ENCODE measurements at regions not wholly inside any gene's neighbourhood (a gene's known extent, or its start where the extent isn't known, plus 50 kb on each side); places are given as distances from the start of the nearest gene placed in this dataset.

- no peak for DNase-seq (ENCODE audit: low spot score)
These were observed 659.5 kb downstream of the TSN start for GRCh38 chr2:122414902-122415301.

DNA sequence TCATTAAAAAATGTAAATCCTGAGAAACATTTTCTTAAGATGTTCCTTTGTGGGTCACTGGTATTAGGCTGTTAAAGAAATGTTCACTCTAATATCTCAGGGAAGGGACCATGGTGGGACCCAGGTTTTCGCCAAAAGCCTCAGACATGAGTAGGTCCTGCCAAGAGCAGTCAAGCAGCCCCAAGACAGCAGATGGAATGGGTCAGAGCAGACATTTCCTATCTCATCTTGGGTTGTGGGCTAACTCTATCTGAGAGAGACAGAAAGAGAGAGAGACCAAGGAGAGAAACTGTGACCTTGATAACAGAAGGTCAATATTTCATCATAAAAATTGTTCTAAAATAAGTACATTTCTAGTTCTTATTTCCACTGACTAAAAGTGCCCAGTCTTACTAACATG is 661.7 kb downstream of the TSN start:
- DNase-seq (ENCODE audit: low spot score), result no peak

DNA sequence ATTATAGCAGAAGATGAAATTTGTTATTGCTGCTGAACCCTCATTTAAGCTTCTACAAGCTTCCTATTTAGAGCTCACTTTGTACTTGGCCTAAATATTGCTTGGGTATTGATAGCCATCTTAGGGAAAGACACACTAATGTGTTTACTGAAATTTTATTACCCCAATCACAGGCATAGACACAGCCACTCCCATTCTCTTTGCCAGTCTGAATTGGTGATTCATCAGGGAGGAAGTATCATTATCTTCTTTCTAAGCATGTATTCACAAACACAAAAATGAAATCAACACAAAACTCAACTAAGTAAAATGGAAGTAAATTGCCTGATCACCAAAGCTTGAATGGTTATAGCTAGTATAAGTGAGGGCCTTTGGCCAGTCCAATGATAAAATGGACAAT is 666.3 kb downstream of the TSN start:
- DNase-seq (ENCODE audit: low spot score), result peak; percentile 20

DNA sequence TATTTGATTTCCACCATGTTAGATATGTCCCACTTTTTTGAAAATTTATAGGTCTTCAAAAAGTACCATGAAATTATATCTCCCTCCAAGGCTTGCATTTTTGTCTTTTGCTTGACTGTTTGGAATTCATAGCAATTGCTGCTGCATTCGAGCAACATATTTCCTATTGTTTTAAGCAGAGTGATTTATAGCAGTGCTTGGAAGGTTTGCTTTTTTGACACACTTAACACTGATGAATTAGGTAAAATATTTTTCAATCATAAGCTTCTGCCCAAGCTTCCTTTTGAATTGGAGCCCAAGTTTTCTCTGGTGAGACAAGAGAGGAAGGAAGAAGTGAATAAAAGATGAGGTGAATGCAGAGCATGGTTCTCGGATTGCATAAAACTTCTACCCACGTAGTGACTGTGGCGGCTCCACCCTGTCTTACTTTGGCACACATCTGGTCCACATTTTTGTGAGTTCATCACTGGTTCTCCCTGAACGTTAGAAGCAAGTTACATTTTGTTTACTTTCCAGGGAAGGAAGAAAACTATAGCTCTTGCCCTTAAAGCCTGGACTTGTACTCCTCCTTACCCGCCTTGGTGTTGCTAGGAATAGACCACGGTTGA is 667.0 kb downstream of the TSN start:
- no peak for DNase-seq (ENCODE audit: low spot score)

- DNase-seq (ENCODE audit: low spot score), result no peak
These were observed 668.5 kb downstream of the TSN start for GRCh38 chr2:122423934-122424333.

- no peak for DNase-seq (ENCODE audit: low spot score)
These were observed 677.8 kb downstream of the TSN start for GRCh38 chr2:122433123-122433754.

GRCh38 chr2:122445003-122445402 is 689.6 kb downstream of the TSN start:
- DNase-seq (ENCODE audit: low spot score), result no peak

GRCh38 chr2:122446761-122447160 is 691.3 kb downstream of the TSN start:
- DNase-seq (ENCODE audit: low spot score), result no peak

DNA sequence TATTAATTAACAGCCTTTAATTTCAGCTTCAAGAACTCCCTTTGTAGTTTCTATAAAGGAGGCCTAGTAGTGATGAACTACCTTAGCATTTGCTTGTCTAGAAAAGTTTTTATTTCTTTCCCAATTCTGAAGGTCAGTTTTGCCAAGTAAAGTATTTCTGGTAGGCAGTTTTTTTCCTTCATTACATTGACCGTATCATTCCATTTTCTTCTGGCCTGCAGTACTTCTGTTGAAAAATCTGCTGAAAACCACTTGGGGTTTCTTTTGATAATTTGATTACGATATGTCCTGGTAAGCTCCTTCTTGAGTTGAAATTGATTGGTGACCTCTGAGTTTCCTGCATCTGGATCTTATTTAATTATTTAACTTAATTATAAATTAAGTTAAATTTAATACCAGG is 691.8 kb downstream of the TSN start:
- DNase-seq (ENCODE audit: low spot score), result no peak

- peak; percentile 34 for DNase-seq (ENCODE audit: low spot score)
These were observed 695.6 kb downstream of the TSN start for GRCh38 chr2:122451040-122451439.

DNA sequence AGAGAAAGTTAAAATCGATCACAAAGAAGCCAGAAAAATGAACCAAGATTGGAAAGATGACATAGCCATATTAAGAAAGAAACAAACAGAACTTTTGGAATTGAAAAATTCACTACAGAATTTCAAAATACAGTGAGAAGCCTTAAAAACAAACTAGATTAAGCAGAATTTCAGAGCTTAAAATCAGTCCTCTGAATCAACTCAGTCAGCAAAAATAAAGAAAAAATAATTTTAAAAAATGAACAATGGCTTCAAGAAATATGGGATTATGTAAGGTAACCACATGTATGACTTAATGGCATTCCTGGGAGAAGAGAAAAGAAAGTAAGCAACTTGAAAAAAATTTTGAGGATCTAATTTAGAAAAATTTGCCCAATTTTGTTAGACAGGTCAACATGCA is 696.2 kb downstream of the TSN start:
- DNase-seq (ENCODE audit: low spot score), result no peak

GRCh38 chr2:122469147-122469546 is 713.7 kb downstream of the TSN start:
- DNase-seq (ENCODE audit: low spot score), result no peak

- no peak for DNase-seq (ENCODE audit: low spot score)
These were observed 716.3 kb downstream of the TSN start for GRCh38 chr2:122471753-122472152.

GRCh38 chr2:122478117-122478516 is 722.7 kb downstream of the TSN start:
- DNase-seq (ENCODE audit: low spot score), result no peak

GRCh38 chr2:122478771-122479170 is 723.3 kb downstream of the TSN start:
- DNase-seq (ENCODE audit: low spot score), result no peak

DNA sequence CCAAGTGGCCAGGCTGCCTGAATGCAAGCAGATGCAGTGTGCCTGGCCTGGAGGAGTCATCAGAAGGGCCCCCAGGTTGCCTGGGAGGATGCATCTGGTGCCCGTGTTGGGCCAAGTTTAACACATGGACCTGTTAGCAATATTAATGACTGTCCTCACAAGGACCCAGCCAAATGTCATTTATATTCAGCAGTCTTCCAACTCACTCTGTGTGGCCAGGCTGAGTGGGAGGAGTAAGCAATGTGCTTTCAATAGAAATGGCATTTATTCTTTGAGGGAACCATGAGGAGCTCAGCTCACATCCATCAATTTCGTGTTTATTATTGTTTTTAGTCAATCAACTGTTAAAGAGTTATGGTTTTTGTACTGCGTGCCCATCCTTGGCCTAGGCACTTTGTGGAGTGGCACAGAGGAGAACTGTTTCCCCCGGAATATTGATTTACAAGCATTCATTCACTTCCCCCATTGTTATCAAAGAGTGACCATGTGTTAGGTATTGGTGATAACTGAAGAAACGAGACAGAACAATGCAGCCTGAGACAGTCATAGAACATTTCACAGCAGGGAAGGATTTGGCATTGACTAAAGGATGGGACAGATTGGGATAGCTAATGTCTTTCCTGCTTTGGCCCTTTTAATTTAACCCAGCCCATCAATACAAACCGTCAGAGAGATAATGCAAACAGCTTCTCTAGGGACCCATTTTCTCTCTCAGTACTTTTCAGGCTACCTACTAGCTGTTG is 725.2 kb downstream of the TSN start:
- no peak for DNase-seq (ENCODE audit: low spot score)

GRCh38 chr2:122481244-122481622 is 725.8 kb downstream of the TSN start:
- no peak for DNase-seq (ENCODE audit: low spot score)

- no peak for DNase-seq (ENCODE audit: low spot score)
These were observed 726.3 kb downstream of the TSN start for GRCh38 chr2:122481717-122482116.

- DNase-seq (ENCODE audit: low spot score), result no peak
These were observed 730.6 kb downstream of the TSN start for GRCh38 chr2:122486086-122486485.

- no peak for DNase-seq (ENCODE audit: low spot score)
These were observed 731.4 kb downstream of the TSN start for GRCh38 chr2:122486705-122487415.

- no peak for DNase-seq (ENCODE audit: low spot score)
These were observed 735.6 kb downstream of the TSN start for GRCh38 chr2:122491011-122491410.

GRCh38 chr2:122500316-122501105 is 745.1 kb downstream of the TSN start:
- DNase-seq (ENCODE audit: low spot score), result no peak

All from SW480 (cell line).